ENCODE measurements at regions not wholly inside any gene's neighbourhood (a gene's known extent, or its start where the extent isn't known, plus 50 kb on each side); places are given as distances from the start of the nearest gene placed in this dataset.
"Not testable (repeated sequence)": the region's sequence is repeated elsewhere in the genome, so short reads cannot be mapped to it uniquely, and the experiment has no call there.

GRCh38 chr6:74631564-74631963, 574.3 kb downstream of the COL12A1 start:
- DNase-seq = peak; percentile 15

- no peak for DNase-seq
Measured at GRCh38 chr6:74626288-74626687, 579.6 kb downstream of the COL12A1 start.

GRCh38 chr6:74623027-74623426, 582.8 kb downstream of the COL12A1 start:
- DNase-seq = no peak

GRCh38 chr6:74611220-74611619, 594.6 kb downstream of the COL12A1 start:
- DNase-seq = no peak

- no peak for DNase-seq
Measured at GRCh38 chr6:74610352-74610751, 595.5 kb downstream of the COL12A1 start.

- no peak for DNase-seq
Measured at GRCh38 chr6:74609871-74610270, 596.0 kb downstream of the COL12A1 start.

GRCh38 chr6:74607934-74608333, 597.9 kb downstream of the COL12A1 start:
- no peak for DNase-seq

- no peak for DNase-seq
Measured at GRCh38 chr6:74607468-74607867, 598.4 kb downstream of the COL12A1 start.

GRCh38 chr6:74606582-74607071, 599.2 kb downstream of the COL12A1 start:
- peak; percentile 21 for DNase-seq

- DNase-seq = no peak
Measured at GRCh38 chr6:74605922-74606581, 599.8 kb downstream of the COL12A1 start.

- DNase-seq = no peak
Measured at GRCh38 chr6:74604279-74604678, 601.6 kb downstream of the COL12A1 start.

- no peak for DNase-seq
Measured at GRCh38 chr6:74603322-74604076, 602.4 kb downstream of the COL12A1 start.

- no peak for DNase-seq
Measured at GRCh38 chr6:74602206-74602605, 603.6 kb downstream of the COL12A1 start.

GRCh38 chr6:74598462-74599393, 607.1 kb downstream of the COL12A1 start:
- no peak for DNase-seq

GRCh38 chr6:74597840-74598239, 608.0 kb downstream of the COL12A1 start:
- no peak for DNase-seq

GRCh38 chr6:74597266-74597665, 608.6 kb downstream of the COL12A1 start:
- DNase-seq = no peak

- no peak for DNase-seq
Measured at GRCh38 chr6:74596588-74596987, 609.3 kb downstream of the COL12A1 start.

- not testable (repeated sequence) for DNase-seq
Measured at GRCh38 chr6:74594350-74594749, 611.5 kb downstream of the COL12A1 start.

- no peak for DNase-seq
Measured at GRCh38 chr6:74588094-74588832, 617.6 kb downstream of the COL12A1 start.

- DNase-seq = no peak
Measured at GRCh38 chr6:74587386-74587785, 618.5 kb downstream of the COL12A1 start.

GRCh38 chr6:74585753-74586152, 620.1 kb downstream of the COL12A1 start:
- no peak for DNase-seq

GRCh38 chr6:74581681-74582080, 624.2 kb downstream of the COL12A1 start:
- DNase-seq = no peak
